NCI-H1930 (cell line): ENCODE measurements at regions not wholly inside any gene's neighbourhood (a gene's known extent, or its start where the extent isn't known, plus 50 kb on each side); places are given as distances from the start of the nearest gene placed in this dataset.
"Not testable (repeated sequence)": the region's sequence is repeated elsewhere in the genome, so short reads cannot be mapped to it uniquely, and the experiment has no call there.

Experiments used
- DNase-seq, 2 experiments: peaks; one replicate each; lab custom pipeline; 2025; lab: John Stamatoyannopoulos, UW

GRCh38 chr6:112651239-112651638 lies 304.1 kb downstream of the RFPL4B start:
- DNase-seq, result no peak

- DNase-seq, result no peak
These were observed 312.8 kb downstream of the RFPL4B start for GRCh38 chr6:112659912-112660311.

GRCh38 chr6:112660626-112661025 lies 313.5 kb downstream of the RFPL4B start:
- no peak for DNase-seq

- no peak for DNase-seq
These were observed 316.6 kb downstream of the RFPL4B start for GRCh38 chr6:112663698-112664097.

GRCh38 chr6:112665114-112665513 lies 318.0 kb downstream of the RFPL4B start:
- no peak for DNase-seq

GRCh38 chr6:112665815-112666214 lies 318.7 kb downstream of the RFPL4B start:
- no peak for DNase-seq

- no peak for DNase-seq
These were observed 320.3 kb downstream of the RFPL4B start for GRCh38 chr6:112667427-112667826.

GRCh38 chr6:112680091-112680490 lies 333.0 kb downstream of the RFPL4B start:
- no peak for DNase-seq

- DNase-seq, result no peak
These were observed 334.9 kb downstream of the RFPL4B start for GRCh38 chr6:112682071-112682470.

GRCh38 chr6:112683106-112683505 lies 336.0 kb downstream of the RFPL4B start:
- no peak for DNase-seq

- no peak for DNase-seq
These were observed 336.8 kb downstream of the RFPL4B start for GRCh38 chr6:112683926-112684325.

GRCh38 chr6:112685521-112686220 lies 338.5 kb downstream of the RFPL4B start:
- not testable (repeated sequence) for DNase-seq

GRCh38 chr6:112688487-112689165 lies 341.5 kb downstream of the RFPL4B start:
- DNase-seq, result not testable (repeated sequence)

GRCh38 chr6:112689183-112689858 lies 342.2 kb downstream of the RFPL4B start:
- not testable (repeated sequence) for DNase-seq

- no peak for DNase-seq
These were observed 343.5 kb downstream of the RFPL4B start for GRCh38 chr6:112690497-112691202.

GRCh38 chr6:112691289-112691688 lies 344.2 kb downstream of the RFPL4B start:
- DNase-seq, result no peak

GRCh38 chr6:112695001-112695400 lies 347.9 kb downstream of the RFPL4B start:
- DNase-seq, result no peak

- no peak for DNase-seq
These were observed 350.1 kb downstream of the RFPL4B start for GRCh38 chr6:112697265-112697664.

GRCh38 chr6:112701201-112701600 lies 354.1 kb downstream of the RFPL4B start:
- no peak for DNase-seq

- no peak for DNase-seq
These were observed 363.6 kb downstream of the RFPL4B start for GRCh38 chr6:112710710-112711109.

- no peak for DNase-seq
These were observed 366.3 kb downstream of the RFPL4B start for GRCh38 chr6:112713402-112713801.

GRCh38 chr6:112717401-112717800 lies 370.3 kb downstream of the RFPL4B start:
- DNase-seq, result no peak
